ENCODE measurements at regions not wholly inside any gene's neighbourhood (a gene's known extent, or its start where the extent isn't known, plus 50 kb on each side); places are given as distances from the start of the nearest gene placed in this dataset.
"Not testable (repeated sequence)": the region's sequence is repeated elsewhere in the genome, so short reads cannot be mapped to it uniquely, and the experiment has no call there.

GRCh38 chr10:60534761-60535389, 145.2 kb upstream of the ANK3 start:
- no peak for DNase-seq (ENCODE audit: low read depth)
- no peak for TF ChIP-seq CTCF (IDR thresholded peaks at IDR 0.05; ENCODE audit: insufficient read depth, low read depth, low read length)
- no peak overlapping the region for H3K4me3 ChIP-seq (ENCODE audit: low read depth, low read length)

DNA sequence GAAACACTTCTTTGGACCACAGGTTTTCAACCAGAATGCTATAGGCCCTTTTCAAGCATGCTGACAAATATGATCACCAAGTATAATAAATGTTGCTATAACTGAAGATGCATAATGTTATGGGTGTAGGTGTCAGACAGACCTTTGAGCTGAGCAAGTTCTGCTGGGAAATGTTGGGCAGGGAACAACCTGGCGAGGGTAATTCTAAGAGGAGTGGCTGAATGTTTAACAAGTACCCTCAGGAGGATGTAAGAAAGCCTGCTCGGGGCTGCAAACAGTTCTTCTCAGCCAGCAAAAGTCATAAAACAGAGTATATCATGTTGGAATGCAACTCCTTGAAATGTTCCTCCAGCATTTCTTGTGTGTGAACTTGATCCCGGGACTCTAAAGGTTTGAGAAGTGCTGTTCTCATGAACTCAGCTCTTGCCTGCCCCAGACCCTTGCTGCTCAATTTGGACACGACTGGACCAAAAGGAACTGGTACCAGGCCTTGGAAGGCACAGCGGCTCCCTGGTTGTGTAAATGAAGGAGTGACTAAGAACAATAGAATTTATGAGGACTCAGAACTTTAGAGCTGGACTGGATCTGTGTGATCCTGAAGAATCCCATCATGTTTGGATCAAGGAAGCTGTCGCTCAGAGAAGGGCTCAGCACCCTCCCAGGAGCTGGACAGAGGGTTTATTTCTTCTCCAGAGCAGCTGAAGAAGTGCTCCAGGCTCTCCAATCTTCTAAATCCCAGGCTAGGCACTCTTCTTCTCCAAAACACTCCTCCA, 143.2 kb upstream of the ANK3 start:
- H3K4me3 ChIP-seq (ENCODE audit: low read depth, low read length): no peak overlapping the region
- no peak for DNase-seq (ENCODE audit: low read depth)
- TF ChIP-seq CTCF (IDR thresholded peaks at IDR 0.05; ENCODE audit: insufficient read depth, low read depth, low read length): no peak

- DNase-seq (ENCODE audit: low read depth): no peak
- no peak overlapping the region for H3K4me3 ChIP-seq (ENCODE audit: low read depth, low read length)
- TF ChIP-seq CTCF (IDR thresholded peaks at IDR 0.05; ENCODE audit: insufficient read depth, low read depth, low read length): no peak
These were observed 141.3 kb upstream of the ANK3 start for GRCh38 chr10:60531006-60531405.

- TF ChIP-seq CTCF (IDR thresholded peaks at IDR 0.05; ENCODE audit: insufficient read depth, low read depth, low read length): no peak
- no peak for DNase-seq (ENCODE audit: low read depth)
- no peak overlapping the region for H3K4me3 ChIP-seq (ENCODE audit: low read depth, low read length)
These were observed 138.0 kb upstream of the ANK3 start for GRCh38 chr10:60527676-60528075.

DNA sequence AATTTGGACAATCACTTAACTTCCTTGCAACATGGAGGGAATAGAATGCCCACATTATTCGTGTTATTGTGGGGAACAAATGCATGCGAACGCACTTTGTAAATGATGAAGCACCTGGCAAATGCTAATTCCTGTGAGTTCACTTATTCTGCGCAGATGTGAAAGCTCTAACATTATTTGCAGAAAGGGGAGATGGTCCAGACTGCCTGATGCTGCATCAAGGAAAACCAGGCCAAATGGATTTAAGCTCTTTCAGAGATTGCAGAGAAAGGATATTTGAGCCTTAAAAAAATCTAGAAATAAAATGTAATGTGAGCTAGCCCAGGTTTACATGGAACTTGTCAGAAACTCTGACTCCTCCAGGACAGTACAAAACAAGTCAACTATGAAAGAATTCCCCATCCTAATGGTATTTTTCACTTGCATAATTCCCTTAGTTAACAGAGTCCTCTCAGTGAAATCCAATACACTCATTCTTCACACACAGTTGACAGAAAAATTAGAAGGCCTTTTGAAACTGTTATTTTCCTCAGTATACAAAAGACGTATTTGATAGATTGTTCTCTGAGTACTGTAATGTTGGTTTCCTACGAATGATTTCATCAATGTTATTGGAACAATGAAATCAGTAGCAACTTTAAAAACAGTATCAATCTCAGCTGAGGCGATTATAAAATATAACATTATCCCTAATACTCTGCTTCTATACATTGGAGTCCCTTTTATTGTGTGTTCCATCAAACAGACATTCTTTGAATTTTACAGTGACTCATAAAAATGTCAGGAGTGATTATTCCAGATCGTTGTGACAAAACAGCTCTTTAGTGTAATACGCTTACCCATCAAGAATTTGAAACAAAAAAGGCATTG, 136.3 kb upstream of the ANK3 start:
- H3K4me3 ChIP-seq (ENCODE audit: low read depth, low read length): no peak overlapping the region
- no peak for TF ChIP-seq CTCF (IDR thresholded peaks at IDR 0.05; ENCODE audit: insufficient read depth, low read depth, low read length)
- no peak for DNase-seq (ENCODE audit: low read depth)

- no peak for TF ChIP-seq CTCF (IDR thresholded peaks at IDR 0.05; ENCODE audit: insufficient read depth, low read depth, low read length)
- no peak overlapping the region for H3K4me3 ChIP-seq (ENCODE audit: low read depth, low read length)
- DNase-seq (ENCODE audit: low read depth): peak; percentile 26
These were observed 134.9 kb upstream of the ANK3 start for GRCh38 chr10:60524541-60524940.

DNA sequence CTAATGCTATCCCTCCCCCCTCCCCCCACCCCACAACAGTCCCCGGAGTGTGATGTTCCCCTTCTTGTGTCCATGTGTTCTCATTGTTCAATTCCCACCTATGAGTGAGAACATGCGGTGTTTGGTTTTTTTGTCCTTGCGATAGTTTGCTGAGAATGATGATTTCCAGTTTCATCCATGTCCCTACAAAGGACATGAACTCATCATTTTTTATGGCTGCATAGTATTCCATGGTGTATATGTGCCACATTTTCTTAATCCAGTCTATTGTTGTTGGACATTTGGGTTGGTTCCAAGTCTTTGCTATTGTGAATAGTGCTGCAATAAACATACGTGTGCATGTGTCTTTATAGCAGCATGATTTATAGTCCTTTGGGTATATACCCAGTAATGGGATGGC, 133.7 kb upstream of the ANK3 start:
- DNase-seq (ENCODE audit: low read depth); H3K4me3 ChIP-seq (ENCODE audit: low read depth, low read length): not testable (repeated sequence)
